ENCODE measurements at regions not wholly inside any gene's neighbourhood (a gene's known extent, or its start where the extent isn't known, plus 50 kb on each side); places are given as distances from the start of the nearest gene placed in this dataset.
"Not testable (repeated sequence)": the region's sequence is repeated elsewhere in the genome, so short reads cannot be mapped to it uniquely, and the experiment has no call there.

GRCh38 chr1:201639826-201640225, 100.9 kb downstream of the NAV1 start:
- DNase-seq, result no peak

GRCh38 chr1:201640624-201641023, 101.7 kb downstream of the NAV1 start:
- peak; percentile 57 for DNase-seq

- DNase-seq, result no peak
These were observed 102.8 kb downstream of the NAV1 start for GRCh38 chr1:201641524-201642253.

- DNase-seq, result no peak
These were observed 104.8 kb downstream of the NAV1 start for GRCh38 chr1:201643835-201644104.

GRCh38 chr1:201644197-201644596, 105.3 kb downstream of the NAV1 start:
- no peak for DNase-seq

- not testable (repeated sequence) for DNase-seq
These were observed 106.1 kb downstream of the NAV1 start for GRCh38 chr1:201645000-201645399.

GRCh38 chr1:201645956-201646355, 107.0 kb downstream of the NAV1 start:
- DNase-seq, result no peak

GRCh38 chr1:201646411-201647022, 107.6 kb downstream of the NAV1 start:
- no peak for DNase-seq

- no peak for DNase-seq
These were observed 108.2 kb downstream of the NAV1 start for GRCh38 chr1:201647094-201647493.

GRCh38 chr1:201647722-201648065, 108.8 kb downstream of the NAV1 start:
- DNase-seq, result no peak

- DNase-seq, result peak; percentile 78
These were observed 109.4 kb downstream of the NAV1 start for GRCh38 chr1:201648066-201648906.

GRCh38 chr1:201648907-201649721, 110.2 kb downstream of the NAV1 start:
- DNase-seq, result peak; percentile 55

- DNase-seq, result peak; percentile 84
These were observed 111.1 kb downstream of the NAV1 start for GRCh38 chr1:201649761-201650622.

- no peak for DNase-seq
These were observed 111.7 kb downstream of the NAV1 start for GRCh38 chr1:201650623-201650933.

GRCh38 chr1:201652181-201652580, 113.3 kb downstream of the NAV1 start:
- no peak for DNase-seq

GRCh38 chr1:201653233-201653632, 114.3 kb downstream of the NAV1 start:
- no peak for DNase-seq

- no peak for DNase-seq
These were observed 115.0 kb downstream of the NAV1 start for GRCh38 chr1:201653883-201654282.

GRCh38 chr1:201655243-201655642, 116.3 kb downstream of the NAV1 start:
- peak; percentile 89 for DNase-seq

- peak; percentile 63 for DNase-seq
These were observed 117.0 kb downstream of the NAV1 start for GRCh38 chr1:201655910-201656309.

GRCh38 chr1:201656311-201657032, 117.5 kb downstream of the NAV1 start:
- peak; percentile 88 for DNase-seq

- DNase-seq, result no peak
These were observed 120.6 kb downstream of the NAV1 start for GRCh38 chr1:201659572-201659971.

All from femur (tissue), 1 donor.